ENCODE measurements at regions not wholly inside any gene's neighbourhood (a gene's known extent, or its start where the extent isn't known, plus 50 kb on each side); places are given as distances from the start of the nearest gene placed in this dataset.

DNA sequence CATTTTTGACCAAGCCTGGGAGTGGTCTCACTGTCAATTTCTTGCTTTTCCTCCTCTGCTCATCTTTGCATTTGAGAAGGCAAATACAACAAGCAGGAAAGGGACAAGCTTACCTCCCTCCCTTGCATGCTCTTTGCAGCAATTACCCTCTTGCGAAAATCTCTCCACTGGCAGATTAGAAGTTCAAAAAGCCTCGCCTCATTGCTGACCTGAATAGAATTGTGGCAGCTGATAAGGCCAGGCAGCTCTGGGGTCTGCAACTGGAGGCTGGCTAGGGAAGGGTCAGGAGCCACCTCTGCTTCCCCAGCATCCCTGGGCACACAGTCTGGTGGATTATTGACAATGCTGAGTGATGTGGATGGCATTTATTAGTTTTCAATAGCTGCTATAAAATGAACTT is 362.3 kb upstream of the KIF2A start:
- Mint-ChIP-seq H3K27ac (no peak overlapping the region), H3K9me3 (ENCODE audit: low read depth) (no peaks in the 10 kb centered on the region), H3K27me3 (no peaks in the 10 kb centered on the region), H3K36me3 (ENCODE audit: insufficient read depth) (no peaks in the 10 kb centered on the region), H3K4me1 (ENCODE audit: low read depth) (peaks cover 5% of the 10 kb centered on the region), H3K4me3 (ENCODE audit: low read depth) (no peak overlapping the region)
- TF ChIP-seq, protein P1, sequence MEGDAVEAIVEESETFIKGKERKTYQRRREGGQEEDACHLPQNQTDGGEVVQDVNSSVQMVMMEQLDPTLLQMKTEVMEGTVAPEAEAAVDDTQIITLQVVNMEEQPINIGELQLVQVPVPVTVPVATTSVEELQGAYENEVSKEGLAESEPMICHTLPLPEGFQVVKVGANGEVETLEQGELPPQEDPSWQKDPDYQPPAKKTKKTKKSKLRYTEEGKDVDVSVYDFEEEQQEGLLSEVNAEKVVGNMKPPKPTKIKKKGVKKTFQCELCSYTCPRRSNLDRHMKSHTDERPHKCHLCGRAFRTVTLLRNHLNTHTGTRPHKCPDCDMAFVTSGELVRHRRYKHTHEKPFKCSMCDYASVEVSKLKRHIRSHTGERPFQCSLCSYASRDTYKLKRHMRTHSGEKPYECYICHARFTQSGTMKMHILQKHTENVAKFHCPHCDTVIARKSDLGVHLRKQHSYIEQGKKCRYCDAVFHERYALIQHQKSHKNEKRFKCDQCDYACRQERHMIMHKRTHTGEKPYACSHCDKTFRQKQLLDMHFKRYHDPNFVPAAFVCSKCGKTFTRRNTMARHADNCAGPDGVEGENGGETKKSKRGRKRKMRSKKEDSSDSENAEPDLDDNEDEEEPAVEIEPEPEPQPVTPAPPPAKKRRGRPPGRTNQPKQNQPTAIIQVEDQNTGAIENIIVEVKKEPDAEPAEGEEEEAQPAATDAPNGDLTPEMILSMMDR (IDR thresholded peaks at IDR 0.05; ENCODE audit: unreplicated experiment), result no peak
- no peak for DNase-seq (ENCODE audit: low spot score, unreplicated experiment)

DNA sequence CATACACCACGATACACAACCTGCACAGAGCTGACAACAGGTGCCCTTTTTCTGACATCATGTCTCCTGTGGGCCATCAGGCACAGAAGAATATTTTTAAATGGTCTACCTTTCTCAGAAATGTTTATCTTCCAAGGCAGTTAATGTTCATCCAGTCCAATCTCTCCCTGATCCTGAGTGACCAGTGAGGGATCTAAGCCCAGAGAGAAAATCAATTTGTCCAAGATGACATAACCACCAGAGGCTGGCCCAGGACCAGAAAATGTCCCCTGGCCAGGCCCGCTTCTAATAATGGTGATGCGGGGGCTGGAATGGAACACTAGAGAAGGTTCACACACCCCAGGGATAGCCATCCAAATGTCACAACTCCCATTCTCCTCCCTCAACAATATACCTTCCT is 357.9 kb upstream of the KIF2A start:
- Mint-ChIP-seq H3K27ac (no peak overlapping the region), H3K36me3 (ENCODE audit: insufficient read depth) (no peaks in the 10 kb centered on the region), H3K27me3 (no peaks in the 10 kb centered on the region), H3K4me3 (ENCODE audit: low read depth) (no peak overlapping the region), H3K4me1 (ENCODE audit: low read depth) (peaks cover 8% of the 10 kb centered on the region), H3K9me3 (ENCODE audit: low read depth) (peaks cover 2% of the 10 kb centered on the region)
- no peak for DNase-seq (ENCODE audit: low spot score, unreplicated experiment)
- TF ChIP-seq, protein P1 (IDR thresholded peaks at IDR 0.05; ENCODE audit: unreplicated experiment), result no peak

DNA sequence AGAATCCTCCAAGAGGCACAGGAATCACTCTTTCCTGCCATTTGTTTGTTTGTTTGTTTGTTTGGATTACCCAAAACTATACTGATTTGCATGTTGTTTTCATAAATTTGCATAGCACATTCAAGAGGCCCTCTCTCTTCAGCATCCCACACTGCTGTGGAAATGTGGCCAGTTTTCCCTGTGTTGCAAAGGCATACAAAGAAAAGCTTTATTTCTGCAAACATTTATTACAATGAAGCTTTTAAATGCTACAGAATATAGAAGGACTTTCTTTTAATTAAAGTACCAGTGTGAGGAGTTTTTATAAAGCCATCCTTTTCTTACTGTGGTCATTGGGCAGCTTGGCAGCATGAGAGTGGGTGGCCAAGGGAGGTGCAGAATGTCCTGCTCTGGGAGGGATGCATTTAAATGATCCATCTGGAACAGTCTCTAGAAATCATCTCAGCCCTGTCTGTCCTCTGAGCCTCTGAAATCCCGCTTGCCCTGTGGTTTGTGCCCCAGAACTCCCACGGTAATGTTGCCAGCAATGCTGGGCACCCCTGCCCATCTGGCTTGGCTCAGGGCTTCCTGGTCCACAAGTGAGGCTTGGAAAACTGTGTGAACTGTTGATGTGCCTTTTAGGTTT is 356.8 kb upstream of the KIF2A start:
- Mint-ChIP-seq H3K36me3 (ENCODE audit: insufficient read depth) (no peaks in the 10 kb centered on the region), H3K9me3 (ENCODE audit: low read depth) (peaks cover 2% of the 10 kb centered on the region), H3K4me1 (ENCODE audit: low read depth) (peaks cover 5% of the 10 kb centered on the region), H3K27ac (no peak overlapping the region), H3K27me3 (no peaks in the 10 kb centered on the region), H3K4me3 (ENCODE audit: low read depth) (no peak overlapping the region)
- DNase-seq (ENCODE audit: low spot score, unreplicated experiment), result no peak
- TF ChIP-seq, protein P1 (IDR thresholded peaks at IDR 0.05; ENCODE audit: unreplicated experiment), result no peak

DNA sequence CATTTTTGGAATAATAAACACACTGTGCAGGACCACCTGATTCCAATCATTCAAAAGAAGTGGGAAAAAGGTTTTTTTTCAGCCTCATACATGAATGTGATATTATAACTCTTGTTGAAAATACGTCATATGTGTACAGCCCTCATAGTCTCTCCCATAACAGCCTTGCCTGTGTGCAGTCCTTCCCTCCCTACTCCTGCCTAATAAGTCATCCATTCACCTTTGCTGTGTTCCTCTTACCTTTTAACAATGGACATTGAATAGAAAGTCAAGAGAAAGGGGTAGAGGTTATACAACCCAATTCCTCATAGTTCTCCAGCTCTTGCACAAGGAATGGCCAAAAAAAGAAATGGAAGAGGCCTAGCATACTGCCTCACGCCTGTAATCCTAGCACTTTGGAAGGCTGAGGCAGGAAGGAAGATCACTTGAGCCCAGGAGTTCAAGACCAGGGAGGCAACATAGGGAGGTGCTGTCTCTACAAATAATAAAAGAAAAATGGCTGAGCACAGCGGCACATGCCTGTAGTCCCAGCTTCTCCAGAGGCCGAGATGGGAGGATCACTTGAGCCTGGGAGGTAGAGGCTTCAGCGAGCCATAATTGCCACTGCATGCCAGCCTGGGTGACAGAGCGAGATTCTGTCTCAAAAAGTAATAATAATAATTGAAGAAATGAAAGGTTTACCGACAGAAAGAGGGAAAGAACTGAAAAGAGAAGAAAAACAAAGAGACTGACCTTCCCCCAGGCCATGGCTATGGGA is 356.1 kb upstream of the KIF2A start:
- DNase-seq (ENCODE audit: low spot score, unreplicated experiment), result no peak
- Mint-ChIP-seq H3K27ac (no peak overlapping the region), H3K27me3 (no peaks in the 10 kb centered on the region), H3K4me3 (ENCODE audit: low read depth) (no peak overlapping the region), H3K9me3 (ENCODE audit: low read depth) (peaks cover 2% of the 10 kb centered on the region), H3K4me1 (ENCODE audit: low read depth) (peaks cover 5% of the 10 kb centered on the region), H3K36me3 (ENCODE audit: insufficient read depth) (no peaks in the 10 kb centered on the region)
- TF ChIP-seq, protein P1 (IDR thresholded peaks at IDR 0.05; ENCODE audit: unreplicated experiment), result no peak

DNA sequence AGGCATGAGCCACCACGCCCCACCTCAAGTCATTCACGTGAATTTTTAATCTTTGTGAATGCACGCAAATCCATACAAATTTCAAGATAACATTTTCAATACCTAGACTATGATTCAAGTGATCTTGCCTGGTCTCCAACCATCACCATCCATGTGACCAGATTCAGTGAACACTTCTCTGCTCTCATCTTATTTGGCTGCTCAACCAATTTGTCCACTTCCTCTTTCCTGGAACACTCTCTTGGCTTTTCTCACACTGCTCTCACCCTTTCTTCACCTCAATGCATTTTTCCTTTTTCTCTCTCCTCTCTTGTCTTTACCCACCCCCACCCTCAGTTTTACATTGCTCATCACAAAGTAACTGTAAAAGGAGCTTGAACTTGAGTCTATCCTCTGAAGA is 354.7 kb upstream of the KIF2A start:
- Mint-ChIP-seq H3K27me3 (no peaks in the 10 kb centered on the region), H3K36me3 (ENCODE audit: insufficient read depth) (no peaks in the 10 kb centered on the region), H3K27ac (no peak overlapping the region), H3K9me3 (ENCODE audit: low read depth) (peaks cover 2% of the 10 kb centered on the region), H3K4me3 (ENCODE audit: low read depth) (no peak overlapping the region), H3K4me1 (ENCODE audit: low read depth) (peaks cover 5% of the 10 kb centered on the region)
- DNase-seq (ENCODE audit: low spot score, unreplicated experiment), result no peak
- TF ChIP-seq, protein P1 (IDR thresholded peaks at IDR 0.05; ENCODE audit: unreplicated experiment), result no peak
